HCT116 (cell line): ENCODE measurements at regions not wholly inside any gene's neighbourhood (a gene's known extent, or its start where the extent isn't known, plus 50 kb on each side); places are given as distances from the start of the nearest gene placed in this dataset.

Source experiments
- ATAC-seq: fragments of 200-7000 bp; cut with Tn5 transposase; 2 replicates; pipeline ENCODE4 v1.9.1; 2020; ENCODE audit warnings: mild to moderate bottlenecking, moderate library complexity
- BruUV-seq: library from RNA; stranded (reverse); fragments of 400-500 nt; replicated peaks from 2 replicates; lab custom pipeline; 2021; lab: Mats Ljungman, UMichigan
- CTCF ChIA-PET: fragments of 300-600 bp; sonication (Branson Sonifier 250); formaldehyde crosslinking; loops from one replicate; lab custom pipeline; 2021; ENCODE audit warnings: antibody characterized with exemption; lab: Charles Lee
- POLR2A ChIA-PET: fragments of 300-600, 350-600 bp; sonication (Branson Sonifier 250); formaldehyde crosslinking; loops from one replicate; lab custom pipeline; 2021; ENCODE audit warnings: antibody characterized with exemption; lab: Charles Lee
- RAD21 ChIA-PET, 2 experiments: fragments of 300-600 bp; sonication (Branson Sonifier 250); formaldehyde crosslinking; loops; one replicate each; lab custom pipeline; 2023; ENCODE audit warnings: low total read pairs in 2 of 2; ENCODE audit not compliant: uncharacterized antibody in 2 of 2, unreplicated experiment in 2 of 2, low non-redundant PET in 1 of 2; lab: Charles Lee
- DNase-seq: peaks from one replicate; pipeline ENCODE4 v3.0.0-alpha.2; 2010; ENCODE audit warnings: low read depth, low spot score
- H2AFZ ChIP-seq: fragments of 200-600 bp; shearing (Covaris generic), sonication (generic); 2 replicates; pipeline ENCODE4 v1.6.1; 2017; ENCODE audit warnings: low read depth, mixed run types, mixed read lengths, antibody characterized with exemption, low read length; ENCODE audit not compliant: poor library complexity, severe bottlenecking
- H3K27ac ChIP-seq: 2 replicates; pipeline ENCODE4 v1.5.1; 2012; ENCODE audit warnings: low read depth, low read length
- H3K27me3 ChIP-seq: fragments of 200-600 bp; sonication (generic); 2 replicates; pipeline ENCODE4 v1.6.1; 2016; ENCODE audit warnings: mixed run types, low read length, mixed read lengths; ENCODE audit not compliant: insufficient read depth
- H3K36me3 ChIP-seq, 2 experiments: fragments of 200-500 bp in 1 of 2; fragments of 200-600 bp in 1 of 2; sonication (Bioruptor generic) in 1 of 2; sonication (generic) in 1 of 2; 2 replicates each; pipeline versions ENCODE4 v1.5.1 to v1.6.1; 2014 to 2016; ENCODE audit warnings: low read length in 2 of 2, inconsistent platforms in 1 of 2, mixed read lengths in 1 of 2, mixed run types in 1 of 2; ENCODE audit not compliant: insufficient read depth in 2 of 2, control insufficient read depth in 1 of 2
- H3K4me1 ChIP-seq, 2 experiments: fragments of 200-600 bp in 1 of 2; sonication (generic) in 1 of 2; 2 replicates each; pipeline versions ENCODE4 v1.5.1 to v1.6.1; 2012 to 2017; ENCODE audit warnings: low read length in 2 of 2, inconsistent platforms in 1 of 2, mild to moderate bottlenecking in 1 of 2, mixed read lengths in 1 of 2, mixed run types in 1 of 2, moderate library complexity in 1 of 2; ENCODE audit not compliant: insufficient read depth in 2 of 2, control insufficient read depth in 1 of 2
- H3K4me2 ChIP-seq: fragments of 200-600 bp; sonication (generic); 2 replicates; pipeline ENCODE4 v1.6.1; 2017; ENCODE audit warnings: mixed run types, low read length, mixed read lengths
- H3K4me3 ChIP-seq, 2 experiments: fragments of 200-600 bp in 1 of 2; sonication (generic) in 1 of 2; replicated peaks in 1 of 2; 2 replicates each; pipeline ENCODE4 v1.5.1; 2011 to 2016; ENCODE audit warnings: low read length in 2 of 2, control low read depth in 1 of 2, low read depth in 1 of 2, mild to moderate bottlenecking in 1 of 2, mixed read lengths in 1 of 2, mixed run types in 1 of 2
- H3K79me2 ChIP-seq: fragments of 200-600 bp; sonication (generic); 2 replicates; pipeline ENCODE4 v1.6.1; 2017; ENCODE audit warnings: mild to moderate bottlenecking, mixed run types, low read length, moderate library complexity, mixed read lengths; ENCODE audit not compliant: insufficient read depth
- H3K9ac ChIP-seq: fragments of 200-600 bp; sonication (generic); 2 replicates; pipeline ENCODE4 v1.6.1; 2016; ENCODE audit warnings: low read length, mixed read lengths
- H3K9me2 ChIP-seq: fragments of 200-600 bp; sonication (generic), shearing (Covaris generic); 2 replicates; pipeline ENCODE4 v1.6.1; 2017; ENCODE audit warnings: mixed run types, mild to moderate bottlenecking, moderate library complexity; ENCODE audit not compliant: insufficient read depth
- H3K9me3 ChIP-seq, 2 experiments: fragments of 200-500 bp in 1 of 2; fragments of 200-600 bp in 1 of 2; sonication (Bioruptor generic) in 1 of 2; sonication (generic) in 1 of 2; 2 replicates each; pipeline ENCODE4 v1.6.1; 2014 to 2017; ENCODE audit warnings: low read length in 2 of 2, mixed read lengths in 2 of 2, inconsistent platforms in 1 of 2, low read depth in 1 of 2, mild to moderate bottlenecking in 1 of 2, mixed run types in 1 of 2, moderate library complexity in 1 of 2; ENCODE audit not compliant: control insufficient read depth in 1 of 2, insufficient read depth in 1 of 2
- H4K20me1 ChIP-seq: fragments of 200-600 bp; sonication (generic), shearing (Covaris generic); 2 replicates; pipeline ENCODE4 v1.6.1; 2017; ENCODE audit warnings: mixed run types, mild to moderate bottlenecking, moderate library complexity; ENCODE audit not compliant: insufficient read depth
- CBX3 ChIP-seq: IDR thresholded peaks from 2 replicates; pipeline ENCODE4 v1.6.1; 2012; ENCODE audit warnings: low read depth
- CEBPB ChIP-seq: IDR thresholded peaks from 2 replicates; pipeline ENCODE4 v1.6.1; 2012; ENCODE audit warnings: low read depth
- CTCF ChIP-seq, 3 experiments: fragments of 200-600 bp in 1 of 3; sonication (generic) in 1 of 3; IDR thresholded peaks in 2 of 3; conservative IDR thresholded peaks in 1 of 3; 2 replicates each; pipeline ENCODE4 v1.5.1; 2012 to 2017; ENCODE audit warnings: low read depth in 2 of 3, low read length in 2 of 3, antibody characterized with exemption in 1 of 3, borderline replicate concordance in 1 of 3, control low read depth in 1 of 3, mild to moderate bottlenecking in 1 of 3, mixed read lengths in 1 of 3, mixed run types in 1 of 3, moderate library complexity in 1 of 3; ENCODE audit not compliant: insufficient read depth in 1 of 3
- EGR1 ChIP-seq: IDR thresholded peaks from 2 replicates; pipeline ENCODE4 v1.6.1; 2012; ENCODE audit warnings: low read depth
- ELF1 ChIP-seq: IDR thresholded peaks from 2 replicates; pipeline ENCODE4 v1.6.1; 2012; ENCODE audit warnings: low read depth, borderline replicate concordance
- EZH2 ChIP-seq: fragments of 200-600 bp; sonication (generic); IDR thresholded peaks from 2 replicates; pipeline ENCODE4 v1.6.1; 2017; ENCODE audit warnings: antibody characterized with exemption, mixed run types
- EZH2phosphoT487 ChIP-seq: fragments of 200-600 bp; IDR thresholded peaks from 2 replicates; pipeline ENCODE4 v1.6.1; 2018; ENCODE audit warnings: antibody characterized with exemption, borderline replicate concordance
- FOSL1 ChIP-seq: IDR thresholded peaks from 2 replicates; pipeline ENCODE4 v1.6.1; 2012; ENCODE audit warnings: low read depth
- JUND ChIP-seq: IDR thresholded peaks from 2 replicates; pipeline ENCODE4 v1.6.1; 2012
- POLR2A ChIP-seq: IDR thresholded peaks from 2 replicates; pipeline ENCODE4 v1.7.0; 2011; ENCODE audit warnings: borderline replicate concordance; ENCODE audit not compliant: insufficient read depth, insufficient read length; ENCODE audit errors: extremely low read depth
- POLR2AphosphoS5 ChIP-seq: IDR thresholded peaks from 2 replicates; pipeline ENCODE4 v1.6.1; 2011; ENCODE audit warnings: mild to moderate bottlenecking, low read depth, low read length, moderate library complexity
- RAD21 ChIP-seq: IDR thresholded peaks from 2 replicates; pipeline ENCODE4 v1.6.1; 2012; ENCODE audit warnings: low read depth, mild to moderate bottlenecking
- SIN3A ChIP-seq: IDR thresholded peaks from 2 replicates; pipeline ENCODE4 v1.6.1; 2012; ENCODE audit warnings: low read depth
- SP1 ChIP-seq: IDR thresholded peaks from 2 replicates; pipeline ENCODE4 v1.6.1; 2012; ENCODE audit warnings: low read depth
- SRF ChIP-seq: IDR thresholded peaks from 2 replicates; pipeline ENCODE4 v1.6.1; 2012; ENCODE audit warnings: low read depth
- YY1 ChIP-seq: IDR thresholded peaks from 2 replicates; pipeline ENCODE4 v1.6.1; 2011; ENCODE audit warnings: low read length, low read depth, moderate library complexity, mild to moderate bottlenecking; ENCODE audit not compliant: insufficient replicate concordance; ENCODE audit errors: extremely low read depth
- ZFX ChIP-seq: fragments of 450-650 bp; IDR thresholded peaks from 2 replicates; pipeline ENCODE4 v1.6.1; 2017
- ZNF274 ChIP-seq: fragments of 200-500 bp; sonication (Bioruptor generic); IDR thresholded peaks from 2 replicates; pipeline ENCODE4 v1.6.1; 2014; ENCODE audit warnings: mild to moderate bottlenecking, low read depth, low read length, inconsistent platforms
- intact Hi-C: fragments of 100-400 bp; cut with micrococcal nuclease; formaldehyde crosslinking; loops from 2 replicates; pipeline ENCODE4 v1.10.0; 2022
- TF ChIP-seq, protein P1 (sequence below): IDR thresholded peaks from 2 replicates; pipeline ENCODE4 v1.6.1; 2012
- TF ChIP-seq, protein P2 (sequence below): IDR thresholded peaks from 2 replicates; pipeline ENCODE4 v1.6.1; 2012
- TF ChIP-seq, protein P3 (sequence below): IDR thresholded peaks from 2 replicates; pipeline ENCODE4 v1.6.1; 2011; ENCODE audit warnings: mild to moderate bottlenecking, low read length, moderate library complexity; ENCODE audit not compliant: insufficient replicate concordance; ENCODE audit errors: extremely low read depth
- TF ChIP-seq, protein P4 (sequence below): IDR thresholded peaks from 2 replicates; pipeline ENCODE4 v1.6.1; 2012; ENCODE audit warnings: low read depth

GRCh38 chr4:17027495-17027894 is 129.1 kb upstream of the LDB2 start:
- intact Hi-C loops, result no loop called here
- peak; percentile 73 for DNase-seq
- ChIA-PET CTCF (no interaction called here), RAD21 (no interaction called here), POLR2A (no interaction called here)
- Histone ChIP-seq H3K79me2 (no peaks in the 10 kb centered on the region), H4K20me1 (no peaks in the 10 kb centered on the region), H3K9me2 (no peaks in the 10 kb centered on the region), H3K27ac (no peak overlapping the region), H3K9me3 (no peaks in the 10 kb centered on the region), H3K36me3 (no peaks in the 10 kb centered on the region), H3K27me3 (no peaks in the 10 kb centered on the region), H3K4me1 (peaks cover 25 to 40% of the 10 kb centered on the region in 2 experiments), H3K4me3 (no peak overlapping the region), H3K9ac (no peak overlapping the region), H3K4me2 (peak overlapping the region; percentile 42), H2AFZ (no peak overlapping the region)
- ATAC-seq, result peak; percentile 46
- no TSS peak for BruUV-seq
- TF ChIP-seq, protein P1, sequence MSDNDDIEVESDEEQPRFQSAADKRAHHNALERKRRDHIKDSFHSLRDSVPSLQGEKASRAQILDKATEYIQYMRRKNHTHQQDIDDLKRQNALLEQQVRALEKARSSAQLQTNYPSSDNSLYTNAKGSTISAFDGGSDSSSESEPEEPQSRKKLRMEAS, result peak; percentile 82
- TF ChIP-seq EGR1, result peak; percentile 72
- no peak for TF ChIP-seq ZNF274
- no peak for TF ChIP-seq EZH2
- TF ChIP-seq CBX3, result peak; percentile 69; the same call in 1 of the 2 replicates
- TF ChIP-seq FOSL1, result peak; percentile 82
- no peak for TF ChIP-seq ELF1
- TF ChIP-seq YY1, result no peak
- TF ChIP-seq POLR2A, result no peak
- peak; percentile 93 for TF ChIP-seq CEBPB
- no peak for TF ChIP-seq SRF
- TF ChIP-seq POLR2AphosphoS5, result peak; percentile 56; the same call in 1 of the 2 replicates
- TF ChIP-seq CTCF (IDR thresholded peaks at IDR 0.05 in 2 of 3, conservative IDR thresholded peaks at IDR 0.05 in 1 of 3; ENCODE audit: borderline replicate concordance in 1 of 3, insufficient read depth in 1 of 3, low read depth in 2 of 3, low read length in 2 of 3), result no peak
- TF ChIP-seq SP1, result peak; percentile 84
- TF ChIP-seq, protein P2, sequence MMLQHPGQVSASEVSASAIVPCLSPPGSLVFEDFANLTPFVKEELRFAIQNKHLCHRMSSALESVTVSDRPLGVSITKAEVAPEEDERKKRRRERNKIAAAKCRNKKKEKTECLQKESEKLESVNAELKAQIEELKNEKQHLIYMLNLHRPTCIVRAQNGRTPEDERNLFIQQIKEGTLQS, result peak; percentile 94
- TF ChIP-seq, protein P3, sequence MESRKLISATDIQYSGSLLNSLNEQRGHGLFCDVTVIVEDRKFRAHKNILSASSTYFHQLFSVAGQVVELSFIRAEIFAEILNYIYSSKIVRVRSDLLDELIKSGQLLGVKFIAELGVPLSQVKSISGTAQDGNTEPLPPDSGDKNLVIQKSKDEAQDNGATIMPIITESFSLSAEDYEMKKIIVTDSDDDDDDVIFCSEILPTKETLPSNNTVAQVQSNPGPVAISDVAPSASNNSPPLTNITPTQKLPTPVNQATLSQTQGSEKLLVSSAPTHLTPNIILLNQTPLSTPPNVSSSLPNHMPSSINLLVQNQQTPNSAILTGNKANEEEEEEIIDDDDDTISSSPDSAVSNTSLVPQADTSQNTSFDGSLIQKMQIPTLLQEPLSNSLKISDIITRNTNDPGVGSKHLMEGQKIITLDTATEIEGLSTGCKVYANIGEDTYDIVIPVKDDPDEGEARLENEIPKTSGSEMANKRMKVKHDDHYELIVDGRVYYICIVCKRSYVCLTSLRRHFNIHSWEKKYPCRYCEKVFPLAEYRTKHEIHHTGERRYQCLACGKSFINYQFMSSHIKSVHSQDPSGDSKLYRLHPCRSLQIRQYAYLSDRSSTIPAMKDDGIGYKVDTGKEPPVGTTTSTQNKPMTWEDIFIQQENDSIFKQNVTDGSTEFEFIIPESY, result no peak
- peak; percentile 75 for TF ChIP-seq JUND
- no peak for TF ChIP-seq EZH2phosphoT487
- TF ChIP-seq, protein P4, sequence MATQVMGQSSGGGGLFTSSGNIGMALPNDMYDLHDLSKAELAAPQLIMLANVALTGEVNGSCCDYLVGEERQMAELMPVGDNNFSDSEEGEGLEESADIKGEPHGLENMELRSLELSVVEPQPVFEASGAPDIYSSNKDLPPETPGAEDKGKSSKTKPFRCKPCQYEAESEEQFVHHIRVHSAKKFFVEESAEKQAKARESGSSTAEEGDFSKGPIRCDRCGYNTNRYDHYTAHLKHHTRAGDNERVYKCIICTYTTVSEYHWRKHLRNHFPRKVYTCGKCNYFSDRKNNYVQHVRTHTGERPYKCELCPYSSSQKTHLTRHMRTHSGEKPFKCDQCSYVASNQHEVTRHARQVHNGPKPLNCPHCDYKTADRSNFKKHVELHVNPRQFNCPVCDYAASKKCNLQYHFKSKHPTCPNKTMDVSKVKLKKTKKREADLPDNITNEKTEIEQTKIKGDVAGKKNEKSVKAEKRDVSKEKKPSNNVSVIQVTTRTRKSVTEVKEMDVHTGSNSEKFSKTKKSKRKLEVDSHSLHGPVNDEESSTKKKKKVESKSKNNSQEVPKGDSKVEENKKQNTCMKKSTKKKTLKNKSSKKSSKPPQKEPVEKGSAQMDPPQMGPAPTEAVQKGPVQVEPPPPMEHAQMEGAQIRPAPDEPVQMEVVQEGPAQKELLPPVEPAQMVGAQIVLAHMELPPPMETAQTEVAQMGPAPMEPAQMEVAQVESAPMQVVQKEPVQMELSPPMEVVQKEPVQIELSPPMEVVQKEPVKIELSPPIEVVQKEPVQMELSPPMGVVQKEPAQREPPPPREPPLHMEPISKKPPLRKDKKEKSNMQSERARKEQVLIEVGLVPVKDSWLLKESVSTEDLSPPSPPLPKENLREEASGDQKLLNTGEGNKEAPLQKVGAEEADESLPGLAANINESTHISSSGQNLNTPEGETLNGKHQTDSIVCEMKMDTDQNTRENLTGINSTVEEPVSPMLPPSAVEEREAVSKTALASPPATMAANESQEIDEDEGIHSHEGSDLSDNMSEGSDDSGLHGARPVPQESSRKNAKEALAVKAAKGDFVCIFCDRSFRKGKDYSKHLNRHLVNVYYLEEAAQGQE, result no peak
- no peak for TF ChIP-seq ZFX
- no peak for TF ChIP-seq RAD21
- no peak for TF ChIP-seq SIN3A
